RWPE2 (cell line): ENCODE measurements at regions not wholly inside any gene's neighbourhood (a gene's known extent, or its start where the extent isn't known, plus 50 kb on each side); places are given as distances from the start of the nearest gene placed in this dataset.
"Not testable (repeated sequence)": the region's sequence is repeated elsewhere in the genome, so short reads cannot be mapped to it uniquely, and the experiment has no call there.

ENCODE experiments used
- ATAC-seq: fragments of 200-7000 bp; cut with Tn5 transposase; 3 replicates; pipeline ENCODE4 v1.9.1; 2021; ENCODE audit warnings: low read depth
- DNase-seq: peaks from one replicate; pipeline ENCODE4 v3.0.0-alpha.2; 2020; ENCODE audit warnings: low spot score
- H3K27ac ChIP-seq: fragments of 450-650 bp; 2 replicates; pipeline ENCODE4 v1.5.1; 2017; ENCODE audit warnings: mild to moderate bottlenecking; ENCODE audit not compliant: poor library complexity, severe bottlenecking
- H3K27me3 ChIP-seq: fragments of 250-450 bp; sonication (Bioruptor Pico); 2 replicates; pipeline ENCODE4 v1.5.1; 2021; ENCODE audit warnings: mild to moderate bottlenecking, moderate library complexity; ENCODE audit not compliant: insufficient read depth, poor library complexity, severe bottlenecking
- H3K36me3 ChIP-seq: fragments of 250-450 bp; sonication (Bioruptor Pico); 2 replicates; pipeline ENCODE4 v1.5.1; 2020; ENCODE audit warnings: low read depth, mild to moderate bottlenecking, moderate library complexity
- H3K4me1 ChIP-seq: fragments of 250-450 bp; sonication (Bioruptor Pico); 2 replicates; pipeline ENCODE4 v1.5.1; 2021; ENCODE audit warnings: mild to moderate bottlenecking, moderate library complexity; ENCODE audit not compliant: insufficient read depth, poor library complexity, severe bottlenecking
- H3K4me3 ChIP-seq: fragments of 250-450 bp; sonication (Bioruptor Pico); 2 replicates; pipeline ENCODE4 v1.5.1; 2021; ENCODE audit warnings: mild to moderate bottlenecking, moderate library complexity; ENCODE audit not compliant: severe bottlenecking
- H3K9me3 ChIP-seq: fragments of 250-450 bp; sonication (Bioruptor Pico); 2 replicates; pipeline ENCODE4 v1.5.1; 2021; ENCODE audit warnings: mild to moderate bottlenecking, moderate library complexity; ENCODE audit not compliant: severe bottlenecking
- CTCF ChIP-seq: fragments of 450-650 bp; IDR thresholded peaks from one replicate; pipeline ENCODE4 v1.5.1; 2017; ENCODE audit warnings: mild to moderate bottlenecking, moderate library complexity; ENCODE audit not compliant: poor library complexity, severe bottlenecking

DNA sequence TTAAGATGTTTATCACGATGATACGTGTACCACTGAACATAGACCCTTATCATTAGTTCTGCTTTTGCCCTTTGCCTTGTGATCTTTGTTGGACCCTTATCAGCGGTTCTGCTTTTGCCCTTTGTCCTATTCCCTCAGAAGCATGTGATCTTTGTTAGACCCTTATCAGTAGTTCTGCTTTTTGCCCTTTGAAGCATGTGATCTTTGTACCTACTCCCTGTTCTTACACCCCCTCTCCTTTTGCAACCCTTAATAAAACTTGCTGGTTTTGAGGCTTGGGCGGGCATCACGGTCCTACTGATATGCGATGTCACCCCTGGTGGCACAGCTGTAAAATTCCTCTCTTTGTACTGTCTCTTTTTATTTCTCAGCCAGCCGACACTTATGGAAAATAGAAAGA, 117.0 kb downstream of the SDHAF3 start:
- not testable (repeated sequence) for H3K4me3 ChIP-seq, H3K9me3 ChIP-seq, DNase-seq, H3K27ac ChIP-seq, H3K27me3 ChIP-seq, H3K4me1 ChIP-seq, ATAC-seq, H3K36me3 ChIP-seq

GRCh38 chr7:97246317-97246716, 128.8 kb downstream of the SDHAF3 start:
- Histone ChIP-seq H3K36me3 (no peaks in the 10 kb centered on the region), H3K4me1 (no peaks in the 10 kb centered on the region), H3K4me3 (no peak overlapping the region), H3K9me3 (peaks cover 5% of the 10 kb centered on the region), H3K27ac (no peak overlapping the region), H3K27me3 (no peaks in the 10 kb centered on the region)
- TF ChIP-seq CTCF = no peak
- DNase-seq (no peak), ATAC-seq (no peak)

DNA sequence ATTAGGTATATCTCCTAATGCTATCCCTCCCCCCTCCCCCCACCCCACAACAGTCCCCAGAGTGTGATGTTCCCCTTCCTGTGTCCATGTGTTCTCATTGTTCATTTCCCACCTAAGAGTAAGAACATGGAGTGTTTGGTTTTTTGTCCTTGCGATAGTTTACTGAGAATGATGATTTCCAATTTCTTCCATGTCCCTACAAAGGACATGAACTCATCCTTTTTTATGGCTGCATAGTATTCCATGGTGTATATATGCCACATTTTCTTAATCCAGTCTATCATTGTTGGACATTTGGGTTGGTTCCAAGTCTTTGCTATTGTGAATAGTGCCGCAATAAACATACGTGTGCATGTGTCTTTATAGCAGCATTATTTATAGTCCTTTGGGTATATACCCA, 140.7 kb downstream of the SDHAF3 start:
- H3K27me3 ChIP-seq, H3K4me3 ChIP-seq, H3K36me3 ChIP-seq, H3K27ac ChIP-seq, H3K4me1 ChIP-seq, ATAC-seq, H3K9me3 ChIP-seq, DNase-seq: not testable (repeated sequence)

GRCh38 chr7:97269741-97270140, 152.2 kb downstream of the SDHAF3 start:
- H3K27ac ChIP-seq = no peak overlapping the region
- H3K9me3 ChIP-seq = no peaks in the 10 kb centered on the region
- TF ChIP-seq CTCF = no peak
- no peak overlapping the region for H3K4me3 ChIP-seq
- ATAC-seq (no peak), DNase-seq (no peak)
- H3K36me3 ChIP-seq = no peaks in the 10 kb centered on the region
- H3K27me3 ChIP-seq = peaks cover 15% of the 10 kb centered on the region
- no peaks in the 10 kb centered on the region for H3K4me1 ChIP-seq

DNA sequence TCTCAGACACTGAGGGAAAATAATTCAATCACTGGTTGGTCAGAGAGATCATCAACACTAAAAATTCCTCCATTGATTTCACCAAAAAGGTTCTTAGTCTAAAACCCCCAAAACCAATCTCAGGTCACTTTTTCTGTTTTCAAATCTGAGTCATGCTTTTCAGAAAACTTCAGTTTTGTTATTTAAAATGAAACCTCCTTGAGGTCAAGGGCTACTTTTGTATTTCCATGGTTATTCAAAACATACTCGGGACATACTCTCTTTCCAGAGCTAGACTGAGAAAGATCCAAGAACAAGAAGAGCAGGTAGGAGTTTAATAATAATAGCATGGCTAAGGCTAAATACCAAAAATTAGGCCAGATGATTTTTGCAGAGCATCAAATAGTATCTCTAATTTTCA, 152.8 kb downstream of the SDHAF3 start:
- no peak overlapping the region for H3K27ac ChIP-seq
- H3K4me3 ChIP-seq = no peak overlapping the region
- no peak for ATAC-seq
- no peaks in the 10 kb centered on the region for H3K9me3 ChIP-seq
- TF ChIP-seq CTCF = no peak
- DNase-seq = no peak
- H3K36me3 ChIP-seq = no peaks in the 10 kb centered on the region
- H3K27me3 ChIP-seq = peaks cover 15% of the 10 kb centered on the region
- H3K4me1 ChIP-seq = no peaks in the 10 kb centered on the region

DNA sequence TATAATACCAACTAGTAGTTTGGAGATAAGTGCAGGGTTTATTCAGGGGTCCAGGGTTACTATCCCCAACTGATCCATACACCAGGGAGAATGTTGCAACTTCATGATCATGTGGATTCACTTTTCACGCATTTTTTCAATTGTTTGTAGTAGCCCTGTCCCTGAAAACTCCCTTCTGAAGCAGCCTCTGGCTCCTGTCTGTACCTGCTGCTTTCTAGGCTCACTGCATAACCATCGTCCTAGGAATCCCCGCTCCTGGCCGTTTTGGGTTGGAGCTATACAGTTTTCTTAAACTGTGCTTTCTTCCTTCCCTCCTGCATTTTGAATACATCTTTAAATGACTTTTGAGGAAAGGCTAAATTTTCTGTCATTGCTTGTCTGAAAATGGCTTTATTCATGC, 154.1 kb downstream of the SDHAF3 start:
- H3K9me3 ChIP-seq = no peaks in the 10 kb centered on the region
- H3K4me3 ChIP-seq = no peak overlapping the region
- H3K36me3 ChIP-seq = no peaks in the 10 kb centered on the region
- DNase-seq (no peak), ATAC-seq (no peak)
- H3K27me3 ChIP-seq = peaks cover 16% of the 10 kb centered on the region
- no peak for TF ChIP-seq CTCF
- H3K4me1 ChIP-seq = no peaks in the 10 kb centered on the region
- H3K27ac ChIP-seq = no peak overlapping the region
